Kidney (tissue), 13 donors: ENCODE measurements at regions not wholly inside any gene's neighbourhood (a gene's known extent, or its start where the extent isn't known, plus 50 kb on each side); places are given as distances from the start of the nearest gene placed in this dataset.
A peak's percentile ranks its signal among the peaks of the same experiment; 100 is the strongest.

Source experiments
- DNase-seq, 5 donors: peaks; one replicate each; pipeline ENCODE4 v3.0.0-alpha.2; 2013 to 2020
- FAIRE-seq: peaks from 2 replicates; lab custom pipeline; 2012; peaks lifted over from hg19 to GRCh38; lab: Jason Lieb, UNC
- H3K27ac ChIP-seq, 2 donors: one replicate each; pipeline ENCODE4 v1.7.0; 2013; ENCODE audit warnings: low read depth in 2 of 2, low read length in 2 of 2, inconsistent platforms in 1 of 2
- H3K27me3 ChIP-seq: one replicate; pipeline ENCODE4 v1.7.1; 2013; ENCODE audit warnings: low read length, inconsistent platforms; ENCODE audit not compliant: control insufficient read depth, insufficient read depth
- H3K36me3 ChIP-seq, 3 donors: one replicate each; pipeline versions ENCODE4 v1.7.0 to v1.7.1; 2013; ENCODE audit warnings: low read length in 3 of 3, control low read depth in 1 of 3, inconsistent platforms in 1 of 3; ENCODE audit not compliant: insufficient read depth in 3 of 3, control insufficient read depth in 2 of 3
- H3K4me1 ChIP-seq, 3 donors: one replicate each; pipeline versions ENCODE4 v1.7.0 to v1.7.1; 2013; ENCODE audit warnings: low read length in 3 of 3, inconsistent platforms in 1 of 3, low read depth in 1 of 3; ENCODE audit not compliant: control insufficient read depth in 2 of 3, insufficient read depth in 2 of 3
- H3K4me3 ChIP-seq, 3 donors: one replicate each; pipeline versions ENCODE4 v1.7.0 to v1.8.1; 2013; ENCODE audit warnings: low read length in 3 of 3, control low read depth in 1 of 3, inconsistent platforms in 1 of 3
- H3K9ac ChIP-seq, 3 donors: one replicate each; pipeline versions ENCODE4 v1.7.0 to v1.7.1; 2013; ENCODE audit warnings: low read length in 3 of 3, control low read depth in 1 of 3, inconsistent platforms in 1 of 3
- H3K9me3 ChIP-seq, 3 donors: one replicate each; pipeline versions ENCODE4 v1.7.0 to v1.7.1; 2013; ENCODE audit warnings: low read length in 3 of 3, control low read depth in 1 of 3, inconsistent platforms in 1 of 3; ENCODE audit not compliant: control insufficient read depth in 2 of 3, insufficient read depth in 1 of 3
- CTCF ChIP-seq: IDR thresholded peaks from 3 replicates; pipeline ENCODE4 v1.5.1; 2012; ENCODE audit warnings: mild to moderate bottlenecking, moderate library complexity, borderline replicate concordance; ENCODE audit not compliant: insufficient read depth; ENCODE audit errors: extremely low read depth
- intact Hi-C: fragments of 100-400 bp; cut with DNase I; formaldehyde crosslinking; loops from one replicate; pipeline ENCODE4 v1.11.1; 2022
- donor health status: control.
- donor health status: control.
- donor health status: control.
- donor health status: control.
- donor health status: control.
- donor health status: DM: yes; HTN: yes; CAD: no.
- donor health status: Normal renal cell carcinoma (clear cell type).

- Histone ChIP-seq H3K4me1 (peaks cover 0 to 6% (median 6%) of the 10 kb centered on the region in 3 donors), H3K27me3 (no peaks in the 10 kb centered on the region), H3K27ac (no peak overlapping the region), H3K9ac (no peak overlapping the region), H3K36me3 (no peaks in the 10 kb centered on the region), H3K9me3 (no peaks in the 10 kb centered on the region), H3K4me3 (no peak overlapping the region)
- DNase-seq = no peak
- no peak for TF ChIP-seq CTCF
- FAIRE-seq = no peak
- intact Hi-C loops = no loop called here
These were observed 55.4 kb downstream of the XCL1 start for GRCh38 chr1:168631671-168632400.

GRCh38 chr1:168634951-168635532, 58.6 kb downstream of the XCL1 start:
- H3K36me3 ChIP-seq = no peaks in the 10 kb centered on the region
- no peak overlapping the region for H3K27ac ChIP-seq
- no peaks in the 10 kb centered on the region for H3K27me3 ChIP-seq
- no peak overlapping the region for H3K4me3 ChIP-seq
- no peak for TF ChIP-seq CTCF
- DNase-seq (no peak), FAIRE-seq (no peak)
- no peak overlapping the region for H3K9ac ChIP-seq
- peaks cover 0 to 10% (median 6%) of the 10 kb centered on the region in 3 donors for H3K4me1 ChIP-seq
- intact Hi-C loops = no loop called here
- no peaks in the 10 kb centered on the region for H3K9me3 ChIP-seq

GRCh38 chr1:168636200-168636599, 59.8 kb downstream of the XCL1 start:
- FAIRE-seq = no peak
- no peak for DNase-seq
- no peak overlapping the region for H3K9ac ChIP-seq
- H3K36me3 ChIP-seq = no peaks in the 10 kb centered on the region
- no peaks in the 10 kb centered on the region for H3K9me3 ChIP-seq
- H3K27me3 ChIP-seq = no peaks in the 10 kb centered on the region
- no peak overlapping the region for H3K4me3 ChIP-seq
- peak overlapping the region; percentile 26 to 29 for H3K27ac ChIP-seq
- TF ChIP-seq CTCF = peak; percentile 4
- intact Hi-C loops = no loop called here
- H3K4me1 ChIP-seq = peaks cover 0 to 10% (median 6%) of the 10 kb centered on the region in 3 donors
